H9 (cell line): ENCODE measurements at regions not wholly inside any gene's neighbourhood (a gene's known extent, or its start where the extent isn't known, plus 50 kb on each side); places are given as distances from the start of the nearest gene placed in this dataset.

Experiments
- DNase-seq: peaks from one replicate; pipeline ENCODE4 v3.0.0-alpha.2; 2017
- H2AFZ ChIP-seq: one replicate; pipeline ENCODE4 v1.6.1; 2013; ENCODE audit warnings: mild to moderate bottlenecking, low read length, control low read depth, moderate library complexity
- H2AK5ac ChIP-seq: 2 replicates; pipeline ENCODE4 v1.6.1; 2013; ENCODE audit warnings: low read length, control low read depth, mixed read lengths; ENCODE audit not compliant: insufficient read length
- H2BK120ac ChIP-seq: one replicate; pipeline ENCODE4 v1.6.1; 2013; ENCODE audit warnings: low read depth, mild to moderate bottlenecking, low read length, control low read depth, inconsistent platforms; ENCODE audit not compliant: poor library complexity, severe bottlenecking
- H2BK12ac ChIP-seq: 2 replicates; pipeline ENCODE4 v1.6.1; 2013; ENCODE audit warnings: low read length, control low read depth, mixed read lengths, low read depth; ENCODE audit not compliant: insufficient read length
- H2BK15ac ChIP-seq: 2 replicates; pipeline ENCODE4 v1.6.1; 2013; ENCODE audit warnings: low read depth, low read length, control low read depth
- H2BK20ac ChIP-seq: one replicate; pipeline ENCODE4 v1.6.1; 2013; ENCODE audit warnings: low read depth, mild to moderate bottlenecking, low read length, control low read depth, inconsistent platforms; ENCODE audit not compliant: poor library complexity, severe bottlenecking
- H2BK5ac ChIP-seq: 2 replicates; pipeline ENCODE4 v1.6.1; 2013; ENCODE audit warnings: low read length, control low read depth, mixed read lengths; ENCODE audit not compliant: insufficient read length
- H3K14ac ChIP-seq: 2 replicates; pipeline ENCODE4 v1.6.1; 2013; ENCODE audit warnings: low read length, control low read depth; ENCODE audit not compliant: insufficient read depth
- H3K18ac ChIP-seq: 2 replicates; pipeline ENCODE4 v1.6.1; 2013; ENCODE audit warnings: low read depth, mild to moderate bottlenecking, mixed read lengths, low read length, control low read depth; ENCODE audit not compliant: insufficient read length
- H3K23ac ChIP-seq: 2 replicates; pipeline ENCODE4 v1.6.1; 2013; ENCODE audit warnings: low read length, control low read depth, mixed read lengths, low read depth; ENCODE audit not compliant: insufficient read length
- H3K23me2 ChIP-seq: 2 replicates; pipeline ENCODE4 v1.6.1; 2013; ENCODE audit warnings: low read depth, mild to moderate bottlenecking, mixed read lengths, low read length, control low read depth; ENCODE audit not compliant: insufficient read length, poor library complexity, severe bottlenecking
- H3K27ac ChIP-seq: 2 replicates; pipeline ENCODE4 v1.5.1; 2013; ENCODE audit warnings: low read length, control low read depth, mixed read lengths, low read depth; ENCODE audit not compliant: insufficient read length
- H3K27me3 ChIP-seq: 2 replicates; pipeline ENCODE4 v1.6.1; 2013; ENCODE audit warnings: low read length, control low read depth, inconsistent platforms; ENCODE audit not compliant: insufficient read depth
- H3K4ac ChIP-seq: 2 replicates; pipeline ENCODE4 v1.6.1; 2013; ENCODE audit warnings: low read depth, mild to moderate bottlenecking, control low read depth, inconsistent platforms, low read length, moderate library complexity
- H3K4me1 ChIP-seq: 2 replicates; pipeline ENCODE4 v1.6.1; 2013; ENCODE audit warnings: low read length, control low read depth, inconsistent platforms; ENCODE audit not compliant: insufficient read depth
- H3K4me2 ChIP-seq: 2 replicates; pipeline ENCODE4 v1.6.1; 2013; ENCODE audit warnings: low read length, control low read depth, mixed read lengths; ENCODE audit not compliant: insufficient read length, insufficient read depth
- H3K56ac ChIP-seq: 2 replicates; pipeline ENCODE4 v1.6.1; 2013; ENCODE audit warnings: low read depth, mild to moderate bottlenecking, mixed read lengths, low read length, control low read depth; ENCODE audit not compliant: insufficient read length
- H3K79me1 ChIP-seq: 2 replicates; pipeline ENCODE4 v1.6.1; 2013; ENCODE audit warnings: low read depth, mild to moderate bottlenecking, moderate library complexity, low read length, control low read depth, inconsistent platforms; ENCODE audit not compliant: insufficient read depth, poor library complexity, severe bottlenecking
- H3K79me2 ChIP-seq: 2 replicates; pipeline ENCODE4 v1.6.1; 2013; ENCODE audit warnings: low read length, control low read depth, inconsistent platforms; ENCODE audit not compliant: insufficient read depth
- H3K9ac ChIP-seq: 2 replicates; pipeline ENCODE4 v1.6.1; 2013; ENCODE audit warnings: low read length, control low read depth, mixed read lengths; ENCODE audit not compliant: insufficient read length; ENCODE audit errors: extremely low read depth
- H3K9me3 ChIP-seq: one replicate; pipeline ENCODE4 v1.6.1; 2013; ENCODE audit warnings: low read depth, low read length, inconsistent platforms; ENCODE audit not compliant: control insufficient read depth
- H3T11ph ChIP-seq: one replicate; pipeline ENCODE4 v1.6.1; 2013; ENCODE audit warnings: mild to moderate bottlenecking, low read length, control low read depth, inconsistent platforms
- H4K20me1 ChIP-seq: one replicate; pipeline ENCODE4 v1.6.1; 2013; ENCODE audit not compliant: control insufficient read depth, insufficient read length, insufficient read depth
- H4K5ac ChIP-seq: 2 replicates; pipeline ENCODE4 v1.6.1; 2013; ENCODE audit warnings: low read depth, mild to moderate bottlenecking, mixed read lengths, low read length, control low read depth; ENCODE audit not compliant: insufficient read length
- H4K8ac ChIP-seq: replicated peaks from 2 replicates; pipeline ENCODE4 v1.6.1; 2013; ENCODE audit warnings: low read length, control low read depth, mixed read lengths, low read depth; ENCODE audit not compliant: insufficient read length
- H4K91ac ChIP-seq: 2 replicates; pipeline ENCODE4 v1.6.1; 2013; ENCODE audit warnings: low read depth, mild to moderate bottlenecking, moderate library complexity, mixed read lengths, low read length, control low read depth; ENCODE audit not compliant: insufficient read length
- H3K27ac Mint-ChIP-seq, 3 experiments: 2 replicates in 2 of 3; 3 replicates in 1 of 3; pipeline ENCODE4 v1.8.0; 2020 to 2021; ENCODE audit warnings: mixed read lengths in 3 of 3, mild to moderate bottlenecking in 1 of 3, moderate library complexity in 1 of 3
- H3K27me3 Mint-ChIP-seq: 2 replicates; pipeline ENCODE4 v1.8.0; 2021; ENCODE audit warnings: low read depth, mild to moderate bottlenecking, moderate library complexity, mixed read lengths
- H3K36me3 Mint-ChIP-seq, 3 experiments: 2 replicates in 2 of 3; 3 replicates in 1 of 3; pipeline ENCODE4 v1.8.0; 2020 to 2021; ENCODE audit warnings: low read depth in 3 of 3, mixed read lengths in 3 of 3; ENCODE audit not compliant: insufficient read depth in 1 of 3
- H3K4me1 Mint-ChIP-seq, 2 experiments: 2 replicates each; pipeline ENCODE4 v1.8.0; 2020; ENCODE audit warnings: mixed read lengths in 2 of 2
- H3K4me3 Mint-ChIP-seq, 2 experiments: 2 replicates in 1 of 2; 3 replicates in 1 of 2; pipeline ENCODE4 v1.8.0; 2020 to 2021; ENCODE audit warnings: mild to moderate bottlenecking in 2 of 2, mixed read lengths in 2 of 2, moderate library complexity in 1 of 2
- H3K9me3 Mint-ChIP-seq, 2 experiments: 2 replicates in 1 of 2; 3 replicates in 1 of 2; pipeline ENCODE4 v1.8.0; 2020; ENCODE audit warnings: mild to moderate bottlenecking in 2 of 2, mixed read lengths in 2 of 2, moderate library complexity in 1 of 2
- CTCF ChIP-seq: fragments of 200-600 bp; sonication (generic); conservative IDR thresholded peaks from 3 replicates; pipeline ENCODE4 v1.8.0; 2021; ENCODE audit warnings: antibody characterized with exemption, mild to moderate bottlenecking
- WGBS: extraction: QIAGEN DNeasy Blood & Tissue Kit; methylation state at CpG from one replicate; pipeline ENCODE4 v1.1.7; 2013; ENCODE audit warnings: missing lambda C conversion rate, low lambda C conversion rate, mixed read lengths; ENCODE audit not compliant: insufficient read length; ENCODE audit errors: extremely low coverage; 5-methylcytosine and 5-hydroxymethylcytosine counted together

GRCh38 chr2:198220763-198221610, 416.6 kb downstream of the PLCL1 start:
- Histone ChIP-seq H2AK5ac (no peak overlapping the region), H3K9ac (no peak overlapping the region), H4K91ac (no peak overlapping the region), H3K23me2 (no peaks in the 10 kb centered on the region), H3K27me3 (no peaks in the 10 kb centered on the region), H3K9me3 (no peaks in the 10 kb centered on the region), H3K4me1 (no peaks in the 10 kb centered on the region), H3K56ac (no peak overlapping the region), H3K27ac (no peak overlapping the region), H2BK20ac (no peak overlapping the region), H2BK5ac (no peak overlapping the region), H3K23ac (no peak overlapping the region), H3K79me1 (no peaks in the 10 kb centered on the region), H4K5ac (no peak overlapping the region), H3K4ac (no peak overlapping the region), H3K14ac (no peak overlapping the region), H3K79me2 (no peaks in the 10 kb centered on the region), H2BK15ac (no peak overlapping the region), H2BK12ac (no peak overlapping the region), H3K18ac (no peak overlapping the region), H4K8ac (no peak overlapping the region), H3T11ph (no peak overlapping the region), H2AFZ (no peak overlapping the region), H3K4me2 (no peak overlapping the region), H2BK120ac (no peak overlapping the region), H4K20me1 (no peaks in the 10 kb centered on the region)
- Mint-ChIP-seq H3K36me3 (no peaks in the 10 kb centered on the region), H3K4me1 (peaks cover 9 to 13% of the 10 kb centered on the region in 2 experiments), H3K27ac (no peak overlapping the region), H3K9me3 (no peaks in the 10 kb centered on the region), H3K4me3 (no peak overlapping the region), H3K27me3 (no peaks in the 10 kb centered on the region)
- no CpG with 5 or more reads among the region's 4 CpGs for WGBS
- TF ChIP-seq CTCF: no peak
- no peak for DNase-seq
